GM18505 (cell line): ENCODE measurements at regions not wholly inside any gene's neighbourhood (a gene's known extent, or its start where the extent isn't known, plus 50 kb on each side); places are given as distances from the start of the nearest gene placed in this dataset.

Experiments used
- ATAC-seq: cut with Tn5 transposase; IDR thresholded peaks from one replicate; pipeline ENCODE4 v1.9.1; 2021; ENCODE audit not compliant: unreplicated experiment
- POLR2A ChIP-seq: IDR thresholded peaks from 4 replicates; pipeline ENCODE4 v1.6.1; 2011; ENCODE audit warnings: borderline replicate concordance; ENCODE audit not compliant: insufficient read depth, insufficient read length; ENCODE audit errors: extremely low read depth

DNA sequence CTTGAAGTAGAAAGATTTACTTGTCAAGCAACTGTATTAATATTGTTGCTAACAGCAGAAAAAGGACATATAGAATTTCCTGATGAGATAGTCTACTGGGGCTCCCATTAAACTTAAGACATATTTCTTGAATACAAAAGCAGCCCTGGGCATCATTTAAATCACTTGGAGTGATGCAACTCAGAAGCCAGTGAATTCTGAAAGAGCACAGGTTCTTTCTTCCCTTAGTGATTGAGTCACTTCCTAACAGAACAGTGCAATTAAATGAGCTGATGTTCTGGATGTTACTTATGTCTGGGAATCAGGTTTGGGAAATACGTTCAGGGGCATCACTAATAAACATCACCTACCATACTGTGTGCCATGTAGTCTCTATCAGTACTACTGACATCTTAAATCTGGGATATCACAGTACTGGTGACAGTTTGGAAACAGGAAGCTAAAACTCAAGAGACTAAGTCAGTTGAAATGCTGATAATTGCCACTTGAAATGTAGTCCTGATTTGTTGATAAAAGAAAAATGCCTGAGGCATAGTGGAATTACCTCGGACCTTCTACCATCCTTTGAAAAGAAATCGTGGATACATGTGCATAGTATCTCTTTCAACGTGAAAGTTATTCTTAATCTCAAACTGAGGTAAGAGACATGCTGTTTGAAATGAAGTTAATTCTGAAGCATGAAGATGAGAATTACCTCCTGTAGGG lies 249.2 kb upstream of the GPRIN3 start:
- ATAC-seq = no peak
- no peak for TF ChIP-seq POLR2A

DNA sequence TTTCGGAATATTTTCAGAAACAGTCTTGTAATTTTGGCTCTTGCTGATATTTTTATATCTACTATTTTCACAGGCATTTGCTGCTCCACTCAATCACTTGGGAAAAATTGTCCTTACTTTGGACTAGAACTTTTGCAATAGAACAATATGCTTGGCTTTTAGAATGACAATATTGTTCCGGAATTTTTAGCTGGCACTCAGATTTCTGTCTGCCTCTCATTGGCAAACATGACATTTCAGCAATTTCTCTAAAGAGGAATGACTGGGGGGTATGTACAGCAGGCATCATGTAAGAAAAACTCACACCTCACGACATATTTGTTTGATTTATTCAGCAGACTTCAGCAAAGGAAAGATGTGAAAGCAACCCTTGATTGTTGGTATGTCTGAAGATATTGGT lies 243.6 kb upstream of the GPRIN3 start:
- no peak for ATAC-seq
- TF ChIP-seq POLR2A = no peak

DNA sequence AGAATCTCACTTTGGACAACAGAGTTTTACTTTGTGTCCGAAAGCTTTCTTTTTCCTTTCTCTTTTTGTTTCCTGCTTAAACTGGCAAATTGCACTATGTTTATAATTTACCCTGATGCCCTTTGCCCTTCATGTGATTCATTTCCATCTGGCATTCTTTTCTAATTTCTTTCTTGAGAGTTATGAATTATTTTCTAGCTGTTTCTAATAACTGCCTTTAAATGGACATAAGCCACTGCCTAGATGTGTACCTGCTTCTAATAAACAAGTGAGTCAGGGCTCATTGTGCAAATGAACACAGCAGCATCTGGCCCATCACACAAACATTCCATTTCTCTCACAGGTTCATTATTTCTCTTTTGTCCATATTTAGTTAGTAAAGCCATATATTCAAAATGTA lies 242.3 kb upstream of the GPRIN3 start:
- no peak for TF ChIP-seq POLR2A
- ATAC-seq = no peak

DNA sequence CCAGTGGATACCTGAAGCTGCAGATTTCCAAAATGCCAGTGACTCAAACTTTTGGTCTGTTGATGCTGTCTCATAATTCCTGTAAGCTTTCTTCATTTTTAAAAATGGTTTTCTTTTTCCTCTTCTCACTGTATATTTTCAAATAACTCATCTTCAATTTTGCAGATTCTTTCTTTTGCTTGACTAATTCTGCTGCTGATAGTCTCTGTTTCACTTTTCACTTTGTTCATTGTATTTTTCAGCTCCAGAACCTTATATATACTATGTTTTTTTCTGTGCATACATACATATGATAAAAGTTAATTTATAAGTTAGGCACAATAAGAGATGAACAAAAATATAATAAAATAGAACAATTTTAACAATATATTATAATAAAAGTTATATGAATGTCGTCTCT lies 237.7 kb upstream of the GPRIN3 start:
- no peak for TF ChIP-seq POLR2A
- no peak for ATAC-seq

GRCh38 chr4:89541998-89542397 lies 234.4 kb upstream of the GPRIN3 start:
- no peak for ATAC-seq
- TF ChIP-seq POLR2A = no peak

DNA sequence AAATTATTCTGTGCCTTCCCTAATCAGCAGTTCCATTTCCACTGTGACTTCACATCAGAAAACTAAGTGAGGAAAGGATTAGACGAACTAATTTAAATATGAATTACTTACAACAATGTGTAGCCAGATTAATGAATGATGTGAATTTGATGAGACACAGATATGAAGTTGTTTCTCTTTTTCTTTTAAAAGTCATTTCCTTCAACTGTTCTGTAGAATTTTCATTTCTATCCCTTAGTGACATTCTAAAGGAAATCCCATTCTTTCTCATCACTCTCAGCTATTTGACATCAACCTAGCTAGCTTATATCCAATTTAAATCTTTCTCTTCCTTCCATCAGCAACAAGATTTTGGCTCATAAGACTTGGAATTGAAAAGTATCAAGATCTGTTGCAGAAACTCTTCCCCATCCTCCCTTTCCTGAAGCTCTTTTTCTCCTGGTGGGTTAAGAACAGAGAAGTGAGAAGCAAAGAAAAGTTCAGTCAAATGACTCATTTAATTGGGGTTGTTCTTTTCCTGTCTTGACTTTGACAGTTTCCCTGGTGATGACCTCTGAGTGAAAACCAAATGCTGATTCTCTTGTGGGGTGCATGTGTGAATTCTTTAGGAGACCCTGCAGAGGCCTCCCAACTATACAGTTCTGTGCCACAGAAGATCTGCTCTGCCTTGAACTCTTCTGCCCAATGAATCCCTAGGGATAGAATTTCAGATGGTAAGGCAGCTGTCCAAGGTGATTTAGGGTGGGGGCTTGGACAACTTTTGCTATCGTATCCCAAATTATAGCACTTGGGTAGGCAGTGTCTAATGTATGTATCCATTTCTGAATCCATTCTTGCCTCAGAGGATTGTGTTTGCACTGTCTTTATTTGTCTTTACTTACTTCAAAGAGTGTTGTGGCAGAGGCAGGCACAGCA lies 232.5 kb upstream of the GPRIN3 start:
- TF ChIP-seq POLR2A = no peak
- ATAC-seq = no peak

DNA sequence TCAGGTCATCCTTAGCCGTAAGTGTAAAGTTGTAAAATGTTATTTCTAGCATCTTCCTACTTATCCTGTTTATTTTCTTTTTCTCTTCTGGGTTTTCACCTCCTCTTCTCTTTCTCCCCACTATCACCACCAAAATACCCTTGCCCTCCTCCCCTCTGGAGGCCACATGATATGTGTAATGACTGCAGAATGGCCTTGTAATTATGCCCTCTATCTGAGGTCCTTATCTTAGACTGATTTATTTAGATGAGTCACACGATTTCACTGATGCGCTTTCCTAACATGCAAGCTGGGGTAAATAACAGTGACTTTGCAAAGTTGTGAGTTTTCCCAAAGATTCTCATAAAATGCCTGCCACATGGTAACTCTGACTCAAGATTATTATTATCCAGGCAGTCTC lies 231.8 kb upstream of the GPRIN3 start:
- no peak for TF ChIP-seq POLR2A
- no peak for ATAC-seq

DNA sequence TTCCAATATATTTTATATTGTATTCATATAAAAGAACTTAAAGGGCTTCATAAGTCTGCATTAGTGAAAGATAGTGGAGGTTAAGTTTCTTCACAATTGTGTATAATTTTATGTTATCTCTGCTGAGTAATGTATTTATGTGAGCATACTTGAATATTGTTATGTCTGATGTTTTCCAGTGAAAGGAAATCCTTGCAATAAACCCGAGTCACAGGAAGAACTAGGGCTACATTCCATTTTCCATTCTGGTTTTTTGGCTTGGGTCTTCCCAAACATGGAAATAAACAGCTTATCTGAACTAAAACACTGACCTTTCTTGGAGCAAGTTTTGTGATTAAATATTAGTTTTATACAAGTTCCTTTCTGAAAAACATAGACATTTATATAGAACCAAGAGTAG lies 231.3 kb upstream of the GPRIN3 start:
- ATAC-seq = no peak
- TF ChIP-seq POLR2A = no peak

- no peak for ATAC-seq
Observed at GRCh38 chr4:89538171-89538570, 230.6 kb upstream of the GPRIN3 start.

DNA sequence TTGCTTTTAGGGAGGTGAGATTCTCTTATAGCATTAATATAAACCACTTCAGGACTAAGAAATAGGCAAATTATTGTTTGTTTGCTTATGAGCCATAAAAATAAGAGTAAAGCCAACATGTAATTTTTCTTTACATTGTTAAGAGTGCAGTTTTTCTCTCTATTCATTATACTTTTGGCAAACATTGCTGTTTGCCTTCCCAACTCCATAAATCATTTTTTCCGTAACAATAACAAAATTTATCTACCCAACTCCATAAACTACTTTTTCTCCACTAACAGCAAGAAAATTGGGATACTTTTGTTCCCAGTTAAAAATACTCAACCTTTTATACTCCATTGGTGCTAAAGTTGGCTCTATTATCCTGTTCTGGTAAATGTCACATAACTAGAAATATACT lies 229.7 kb upstream of the GPRIN3 start:
- TF ChIP-seq POLR2A = no peak
- no peak for ATAC-seq

More at GRCh38 chr4:89538171-89538570, 230.6 kb upstream of the GPRIN3 start:
- no peak for TF ChIP-seq POLR2A

GRCh38 chr4:89535251-89535650 lies 227.7 kb upstream of the GPRIN3 start:
- ATAC-seq = no peak
- no peak for TF ChIP-seq POLR2A

DNA sequence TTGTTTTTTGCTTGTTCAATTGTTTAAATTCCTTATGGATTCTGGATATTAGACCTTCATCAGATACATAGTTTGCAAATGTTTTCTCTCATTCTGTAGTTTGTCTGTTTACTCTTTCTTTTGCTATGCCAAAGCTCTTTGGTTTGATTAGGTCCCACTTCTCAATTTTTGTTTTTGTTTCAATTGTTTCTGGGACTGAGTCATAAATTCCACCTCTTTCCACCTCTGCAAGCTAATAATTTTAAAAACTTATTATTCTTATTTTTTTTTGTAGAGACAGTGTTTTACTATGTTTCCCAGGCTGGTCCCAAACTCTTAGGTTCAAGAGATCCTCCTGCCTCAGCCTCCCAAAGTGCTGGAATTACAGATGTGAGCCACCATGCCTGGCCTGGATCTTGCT lies 226.8 kb upstream of the GPRIN3 start:
- ATAC-seq = no peak
- TF ChIP-seq POLR2A = no peak

- no peak for TF ChIP-seq POLR2A
- ATAC-seq = no peak
Observed at GRCh38 chr4:89531932-89532640, 224.5 kb upstream of the GPRIN3 start.
